Gastroesophageal sphincter (tissue), 3 donors: ENCODE measurements at regions not wholly inside any gene's neighbourhood (a gene's known extent, or its start where the extent isn't known, plus 50 kb on each side); places are given as distances from the start of the nearest gene placed in this dataset.

Experiments
- POLR2A ChIP-seq, 2 donors: fragments of 450-650 bp; IDR thresholded peaks; one replicate each; pipeline ENCODE4 v1.6.1; 2017; ENCODE audit warnings: antibody characterized with exemption in 2 of 2, mild to moderate bottlenecking in 2 of 2, moderate library complexity in 1 of 2
- TF ChIP-seq, protein P1 (sequence below), 4 experiments: fragments of 200-600 bp in 2 of 4; fragments of 450-650 bp in 2 of 4; sonication (generic) in 1 of 4; IDR thresholded peaks; one replicate each; pipeline ENCODE4 v1.5.1; 2017 to 2019; ENCODE audit warnings: antibody characterized with exemption in 4 of 4, mild to moderate bottlenecking in 2 of 4, moderate library complexity in 2 of 4

DNA sequence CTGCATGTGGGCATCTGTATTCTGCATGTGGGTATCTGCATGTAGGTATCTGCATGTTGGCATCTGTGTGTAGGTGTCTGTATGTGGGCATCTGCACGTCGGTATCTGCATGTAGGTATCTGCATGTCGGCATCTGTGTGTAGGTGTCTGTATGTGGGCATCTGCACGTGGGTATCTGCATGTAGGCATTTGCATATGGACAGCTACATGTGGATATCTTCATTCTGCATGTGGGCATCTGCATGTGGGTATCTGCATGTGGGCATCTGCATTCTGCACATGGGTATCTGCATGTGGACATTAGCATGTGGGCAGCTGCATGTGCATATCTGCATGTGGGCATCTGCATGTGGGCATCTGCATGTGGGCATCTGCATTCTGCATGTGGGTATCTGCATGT, 537.4 kb downstream of the RNF144A start:
- TF ChIP-seq, protein P1, sequence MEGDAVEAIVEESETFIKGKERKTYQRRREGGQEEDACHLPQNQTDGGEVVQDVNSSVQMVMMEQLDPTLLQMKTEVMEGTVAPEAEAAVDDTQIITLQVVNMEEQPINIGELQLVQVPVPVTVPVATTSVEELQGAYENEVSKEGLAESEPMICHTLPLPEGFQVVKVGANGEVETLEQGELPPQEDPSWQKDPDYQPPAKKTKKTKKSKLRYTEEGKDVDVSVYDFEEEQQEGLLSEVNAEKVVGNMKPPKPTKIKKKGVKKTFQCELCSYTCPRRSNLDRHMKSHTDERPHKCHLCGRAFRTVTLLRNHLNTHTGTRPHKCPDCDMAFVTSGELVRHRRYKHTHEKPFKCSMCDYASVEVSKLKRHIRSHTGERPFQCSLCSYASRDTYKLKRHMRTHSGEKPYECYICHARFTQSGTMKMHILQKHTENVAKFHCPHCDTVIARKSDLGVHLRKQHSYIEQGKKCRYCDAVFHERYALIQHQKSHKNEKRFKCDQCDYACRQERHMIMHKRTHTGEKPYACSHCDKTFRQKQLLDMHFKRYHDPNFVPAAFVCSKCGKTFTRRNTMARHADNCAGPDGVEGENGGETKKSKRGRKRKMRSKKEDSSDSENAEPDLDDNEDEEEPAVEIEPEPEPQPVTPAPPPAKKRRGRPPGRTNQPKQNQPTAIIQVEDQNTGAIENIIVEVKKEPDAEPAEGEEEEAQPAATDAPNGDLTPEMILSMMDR (IDR thresholded peaks at IDR 0.05): no peak
- no peak for TF ChIP-seq POLR2A (IDR thresholded peaks at IDR 0.05)
